ENCODE measurements at regions not wholly inside any gene's neighbourhood (a gene's known extent, or its start where the extent isn't known, plus 50 kb on each side); places are given as distances from the start of the nearest gene placed in this dataset.

DNA sequence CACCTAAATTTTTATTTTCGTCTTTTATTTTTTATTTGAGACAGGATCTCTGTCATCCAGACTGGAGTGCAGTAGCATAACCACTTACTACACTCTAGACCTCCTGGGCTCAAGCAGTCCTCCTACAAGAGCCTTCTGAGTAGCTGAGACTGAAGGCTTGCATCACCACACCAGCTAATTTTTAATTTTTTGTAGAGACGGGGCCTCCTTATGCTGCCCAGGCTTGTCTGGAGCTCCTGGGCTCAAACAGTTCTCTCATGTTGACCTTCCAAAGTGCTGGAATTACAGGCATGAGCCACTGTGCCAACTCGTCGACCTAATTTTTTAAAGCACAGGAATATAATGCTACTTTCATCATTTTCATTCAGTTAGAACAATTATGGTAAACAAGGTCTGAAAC is 405.4 kb downstream of the AR start:
- Histone ChIP-seq H4K8ac (ENCODE audit: low read depth in 2 of 2, low read length in 2 of 2) (no peak overlapping the region), H3K56ac (ENCODE audit: extremely low read depth, insufficient read depth, low read length) (no peak overlapping the region), H2BK5ac (ENCODE audit: low read depth, low read length, poor library complexity, severe bottlenecking) (no peak overlapping the region), H3K4ac (ENCODE audit: low read depth, low read length) (no peak overlapping the region), H2BK120ac (ENCODE audit: low read depth, low read length) (no peak overlapping the region), H2BK20ac (ENCODE audit: low read depth, low read length) (no peak overlapping the region), H4K91ac (ENCODE audit: insufficient read depth, low read depth, low read length) (no peak overlapping the region), H3K14ac (replicated peaks; ENCODE audit: low read depth, low read length) (no peak overlapping the region), H3K9me3 (ENCODE audit: control insufficient read depth, insufficient read depth, low read length) (no peaks in the 10 kb centered on the region), H2BK15ac (ENCODE audit: low read depth, low read length) (no peak overlapping the region), H3K79me1 (ENCODE audit: low read depth in 1 of 2, low read length in 2 of 2) (no peaks in the 10 kb centered on the region), H3K9me1 (ENCODE audit: insufficient read depth, low read length) (no peaks in the 10 kb centered on the region), H4K20me1 (ENCODE audit: insufficient read depth, low read length) (no peaks in the 10 kb centered on the region), H4K5ac (ENCODE audit: low read depth, low read length) (no peak overlapping the region), H2AFZ (replicated peaks; ENCODE audit: low read length, poor library complexity) (no peak overlapping the region), H2AK9ac (replicated peaks; ENCODE audit: low read depth, low read length, poor library complexity) (no peak overlapping the region), H3K27ac (ENCODE audit: insufficient read depth, low read length) (no peak overlapping the region), H3K9ac (ENCODE audit: low read depth, low read length) (no peak overlapping the region), H3K4me2 (ENCODE audit: low read depth, low read length) (no peak overlapping the region), H3K23ac (ENCODE audit: low read depth, low read length) (no peak overlapping the region), H3K36me3 (ENCODE audit: control insufficient read depth, insufficient read depth, low read length) (no peaks in the 10 kb centered on the region), H2AK5ac (ENCODE audit: low read depth, low read length) (no peak overlapping the region), H3K27me3 (ENCODE audit: control insufficient read depth, insufficient read depth, low read length) (no peaks in the 10 kb centered on the region), H3K18ac (ENCODE audit: low read depth, low read length) (no peak overlapping the region), H3K4me1 (ENCODE audit: control insufficient read depth, insufficient read depth, low read length) (no peaks in the 10 kb centered on the region), H3K4me3 (ENCODE audit: insufficient read depth, low read depth, low read length) (no peak overlapping the region)
- WGBS, 2 experiments (ENCODE audit: extremely low coverage in 2 of 2, insufficient read length in 1 of 2): 40% methylated on average over 1 of the region's 4 CpGs; no CpG with 5 or more reads in 1 of the 2 experiments
- ChIA-PET POLR2A (ENCODE audit: unreplicated experiment) (no interaction called here), CTCF (no interaction called here)
- in situ Hi-C loops (cut with MboI; ENCODE audit: low sequenced_read_pairs): no loop called here
- DNase-seq: no peak
- no peak for ATAC-seq (ENCODE audit: low read depth)
- dilution Hi-C loops (cut with HindIII; ENCODE audit: low sequenced_read_pairs, unreplicated experiment): no loop called here
- intact Hi-C loops (cut with micrococcal nuclease): no loop called here
- TF ChIP-seq RCOR1 (IDR thresholded peaks at IDR 0.05; ENCODE audit: insufficient replicate concordance, low read length) (no peak), CEBPB (IDR thresholded peaks at IDR 0.05; ENCODE audit: low read depth, low read length) (no peak), NFE2L2 (IDR thresholded peaks at IDR 0.05; ENCODE audit: low read depth, low read length) (no peak), POLR2A (IDR thresholded peaks at IDR 0.05; ENCODE audit: low read depth, low read length) (no peak), BHLHE40 (IDR thresholded peaks at IDR 0.05; ENCODE audit: low read depth, low read length) (no peak), SMC3 (IDR thresholded peaks at IDR 0.05; ENCODE audit: low read depth, low read length) (no peak), RFX5 (IDR thresholded peaks at IDR 0.05; ENCODE audit: low read depth, low read length) (no peak), RAD21 (IDR thresholded peaks at IDR 0.05; ENCODE audit: low read length) (no peak), CTCF (conservative IDR thresholded peaks at IDR 0.05; ENCODE audit: low read depth, low read length) (no peak), MXI1 (IDR thresholded peaks at IDR 0.05; ENCODE audit: borderline replicate concordance, low read depth, low read length) (no peak), MAZ (IDR thresholded peaks at IDR 0.05; ENCODE audit: borderline replicate concordance, low read depth, low read length) (no peak), FOS (IDR thresholded peaks at IDR 0.05; ENCODE audit: low read depth, low read length) (no peak), ELK1 (IDR thresholded peaks at IDR 0.05; ENCODE audit: borderline replicate concordance, low read depth, low read length) (no peak), CHD1 (IDR thresholded peaks at IDR 0.05; ENCODE audit: low read depth, low read length) (no peak), MAFK (IDR thresholded peaks at IDR 0.05; ENCODE audit: low read depth, low read length) (no peak)
- TF ChIP-seq, protein P1, sequence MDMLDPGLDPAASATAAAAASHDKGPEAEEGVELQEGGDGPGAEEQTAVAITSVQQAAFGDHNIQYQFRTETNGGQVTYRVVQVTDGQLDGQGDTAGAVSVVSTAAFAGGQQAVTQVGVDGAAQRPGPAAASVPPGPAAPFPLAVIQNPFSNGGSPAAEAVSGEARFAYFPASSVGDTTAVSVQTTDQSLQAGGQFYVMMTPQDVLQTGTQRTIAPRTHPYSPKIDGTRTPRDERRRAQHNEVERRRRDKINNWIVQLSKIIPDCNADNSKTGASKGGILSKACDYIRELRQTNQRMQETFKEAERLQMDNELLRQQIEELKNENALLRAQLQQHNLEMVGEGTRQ (IDR thresholded peaks at IDR 0.05; ENCODE audit: low read depth, low read length): no peak
- BruUV-seq (replicated peaks): no TSS peak
